PC-3 (cell line): ENCODE measurements at regions not wholly inside any gene's neighbourhood (a gene's known extent, or its start where the extent isn't known, plus 50 kb on each side); places are given as distances from the start of the nearest gene placed in this dataset.

Source experiments
- EZH2 ChIP-seq: fragments of 300-600 bp; sonication (generic); IDR thresholded peaks from one replicate; pipeline ENCODE4 v1.6.1; 2017; ENCODE audit warnings: antibody characterized with exemption, mild to moderate bottlenecking, low read length; ENCODE audit not compliant: unreplicated experiment
- EZH2phosphoT487 ChIP-seq: fragments of 300-600 bp; sonication (generic); IDR thresholded peaks from 2 replicates; pipeline ENCODE4 v1.6.1; 2018; ENCODE audit warnings: mild to moderate bottlenecking, antibody characterized with exemption, low read length, borderline replicate concordance
- TF ChIP-seq, protein P1 (sequence below): fragments of 300-600 bp; sonication (generic); conservative IDR thresholded peaks from 2 replicates; pipeline ENCODE4 v1.5.1; 2017; ENCODE audit warnings: antibody characterized with exemption, low read depth, mild to moderate bottlenecking, low read length

DNA sequence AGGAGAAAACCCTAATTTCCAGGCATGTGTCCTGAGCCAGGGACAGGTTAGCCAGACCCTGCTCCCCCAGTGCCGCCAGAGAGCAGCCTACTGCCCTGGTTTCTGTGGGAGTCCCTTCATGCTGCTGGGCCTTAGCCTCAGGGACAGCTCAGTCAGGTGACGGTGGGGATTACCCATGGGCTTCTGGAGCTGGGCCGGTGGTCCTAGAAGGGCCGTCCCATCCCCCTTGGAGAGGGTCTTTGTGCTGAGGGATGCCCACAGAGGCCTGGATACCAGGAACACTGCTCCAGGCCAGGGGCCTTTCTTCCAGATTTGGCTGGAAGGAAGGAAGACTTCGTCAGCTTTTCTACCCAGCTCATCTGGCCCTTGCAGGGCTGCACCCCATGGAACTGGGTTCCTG, 71.4 kb upstream of the ZNF722 start:
- no peak for TF ChIP-seq EZH2
- TF ChIP-seq, protein P1, sequence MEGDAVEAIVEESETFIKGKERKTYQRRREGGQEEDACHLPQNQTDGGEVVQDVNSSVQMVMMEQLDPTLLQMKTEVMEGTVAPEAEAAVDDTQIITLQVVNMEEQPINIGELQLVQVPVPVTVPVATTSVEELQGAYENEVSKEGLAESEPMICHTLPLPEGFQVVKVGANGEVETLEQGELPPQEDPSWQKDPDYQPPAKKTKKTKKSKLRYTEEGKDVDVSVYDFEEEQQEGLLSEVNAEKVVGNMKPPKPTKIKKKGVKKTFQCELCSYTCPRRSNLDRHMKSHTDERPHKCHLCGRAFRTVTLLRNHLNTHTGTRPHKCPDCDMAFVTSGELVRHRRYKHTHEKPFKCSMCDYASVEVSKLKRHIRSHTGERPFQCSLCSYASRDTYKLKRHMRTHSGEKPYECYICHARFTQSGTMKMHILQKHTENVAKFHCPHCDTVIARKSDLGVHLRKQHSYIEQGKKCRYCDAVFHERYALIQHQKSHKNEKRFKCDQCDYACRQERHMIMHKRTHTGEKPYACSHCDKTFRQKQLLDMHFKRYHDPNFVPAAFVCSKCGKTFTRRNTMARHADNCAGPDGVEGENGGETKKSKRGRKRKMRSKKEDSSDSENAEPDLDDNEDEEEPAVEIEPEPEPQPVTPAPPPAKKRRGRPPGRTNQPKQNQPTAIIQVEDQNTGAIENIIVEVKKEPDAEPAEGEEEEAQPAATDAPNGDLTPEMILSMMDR = no peak
- TF ChIP-seq EZH2phosphoT487 = no peak
